HG02798 (cell line): ENCODE measurements at regions not wholly inside any gene's neighbourhood (a gene's known extent, or its start where the extent isn't known, plus 50 kb on each side); places are given as distances from the start of the nearest gene placed in this dataset.
A peak's percentile ranks its signal among the peaks of the same experiment; 100 is the strongest.

Experiments used
- ATAC-seq: cut with Tn5 transposase; IDR thresholded peaks from one replicate; pipeline ENCODE4 v1.9.1; 2021; ENCODE audit warnings: mild to moderate bottlenecking; ENCODE audit not compliant: unreplicated experiment, poor library complexity

DNA sequence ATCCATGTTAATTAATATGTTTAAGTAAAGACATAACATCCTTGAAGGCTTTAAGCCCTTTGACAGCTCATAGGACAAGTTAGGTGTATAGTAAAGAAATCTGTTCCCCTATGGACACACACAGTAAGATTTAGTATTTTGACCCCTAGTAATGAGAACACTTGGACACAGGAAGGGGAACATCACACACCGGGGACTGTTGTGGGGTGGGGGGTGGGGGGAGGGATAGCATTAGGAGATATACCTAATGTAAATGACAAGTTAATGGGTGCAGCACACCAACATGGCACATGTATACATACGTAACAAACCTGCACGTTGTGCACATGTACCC is 59.1 kb upstream of the ZC3H15 start:
- ATAC-seq: peak; percentile 29

DNA sequence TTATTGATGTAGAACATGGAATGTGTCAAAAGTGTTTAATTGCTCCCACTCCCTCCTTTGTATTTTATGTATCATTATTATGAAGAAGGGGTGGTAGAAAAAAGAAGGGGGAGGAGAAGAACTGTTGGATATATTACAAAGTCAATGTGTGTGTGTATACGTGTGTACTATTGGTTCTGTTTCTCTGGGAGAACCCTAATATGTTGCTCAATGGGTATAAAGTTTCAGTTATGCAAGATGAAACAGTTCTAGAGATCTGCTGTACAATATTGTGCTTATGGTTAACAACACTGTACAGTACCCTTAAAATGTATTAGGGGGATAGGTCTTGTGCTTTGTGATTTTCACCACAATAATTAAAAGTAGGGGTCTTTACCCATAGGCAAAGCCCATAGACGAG is 58.1 kb upstream of the ZC3H15 start:
- ATAC-seq: no peak

DNA sequence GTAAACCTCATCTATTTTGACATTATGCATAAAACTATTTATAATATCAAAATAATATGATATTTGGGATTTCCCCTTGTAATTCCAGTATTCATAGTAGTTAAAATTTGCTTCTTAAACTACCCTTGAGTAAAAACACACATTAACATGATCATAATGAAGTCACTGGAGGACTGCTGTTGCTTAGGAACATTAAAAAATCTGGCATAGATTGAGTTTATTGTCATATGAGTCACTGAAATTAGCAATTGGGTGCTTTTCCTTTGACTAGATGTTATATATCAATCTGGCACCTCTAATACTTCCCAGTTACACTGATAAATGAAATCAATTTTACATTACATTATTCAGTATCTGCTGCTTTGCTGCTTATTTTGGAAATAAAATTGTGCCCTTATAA is 57.0 kb upstream of the ZC3H15 start:
- no peak for ATAC-seq

- no peak for ATAC-seq
Measured at GRCh38 chr2:186431306-186431705, 54.8 kb upstream of the ZC3H15 start.

GRCh38 chr2:186433040-186433439 is 53.0 kb upstream of the ZC3H15 start:
- no peak for ATAC-seq

DNA sequence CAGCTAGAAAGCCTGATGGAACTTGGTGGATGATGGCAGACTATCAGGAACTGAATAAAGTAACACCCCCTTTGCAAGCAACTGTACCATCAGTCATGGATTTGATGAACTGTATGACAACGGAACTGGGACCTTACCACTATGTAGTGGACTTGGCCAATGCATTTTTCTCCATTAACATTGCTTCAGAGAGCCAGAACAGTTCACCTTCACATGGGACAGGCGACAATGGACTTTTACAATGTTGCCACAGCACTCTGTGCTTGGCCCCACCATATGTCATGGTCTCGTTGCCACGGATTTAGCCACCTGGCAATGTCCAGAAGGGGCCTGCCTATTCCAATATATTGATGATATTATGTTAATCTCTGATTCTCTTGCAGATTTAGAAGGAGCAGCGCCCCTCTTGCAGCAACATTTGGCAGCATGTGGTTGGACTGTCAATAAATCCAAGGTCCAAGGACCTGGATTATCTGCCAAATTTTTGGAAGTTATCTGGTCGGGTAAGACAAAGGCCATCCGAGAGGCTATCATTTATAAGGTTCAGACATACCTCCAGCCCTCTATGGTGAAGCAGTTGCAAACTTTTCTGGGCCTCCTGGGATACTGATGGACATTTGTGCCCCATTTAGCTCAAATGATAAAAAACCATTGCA is 52.2 kb upstream of the ZC3H15 start:
- no peak for ATAC-seq
